ENCODE measurements at regions not wholly inside any gene's neighbourhood (a gene's known extent, or its start where the extent isn't known, plus 50 kb on each side); places are given as distances from the start of the nearest gene placed in this dataset.

DNA sequence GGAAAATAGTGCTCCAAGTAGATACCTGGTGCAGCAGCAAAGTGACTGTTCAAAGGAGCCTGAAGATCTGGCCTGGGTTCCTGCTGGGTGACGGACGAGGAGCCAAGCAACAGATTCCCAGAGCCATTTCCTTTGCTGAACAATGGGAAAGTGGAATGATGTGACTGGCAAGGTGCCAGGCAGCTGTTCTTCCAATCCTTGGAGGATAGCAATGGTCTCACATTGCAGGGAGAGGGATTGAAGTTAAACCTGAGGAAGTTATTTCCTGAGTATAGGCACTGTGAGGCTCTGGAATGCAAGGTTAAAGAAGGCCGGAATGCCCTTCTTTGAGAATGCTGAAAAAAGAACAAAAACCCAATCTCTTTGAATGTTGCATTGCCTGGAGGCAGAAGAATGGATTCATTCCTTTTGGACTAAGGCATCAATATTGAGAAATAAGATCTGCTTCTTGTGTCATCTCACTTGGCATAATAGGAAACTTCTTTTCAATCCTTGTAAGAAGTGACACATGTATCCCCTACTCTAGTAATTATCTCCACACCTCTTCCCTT, 223.8 kb downstream of the BLID start:
- TF ChIP-seq POLR2AphosphoS5 (IDR thresholded peaks at IDR 0.05; ENCODE audit: low read depth, low read length) (no peak), TAF1 (IDR thresholded peaks at IDR 0.05; ENCODE audit: borderline replicate concordance, insufficient read depth, low read length) (no peak)
- TF ChIP-seq, protein P1, sequence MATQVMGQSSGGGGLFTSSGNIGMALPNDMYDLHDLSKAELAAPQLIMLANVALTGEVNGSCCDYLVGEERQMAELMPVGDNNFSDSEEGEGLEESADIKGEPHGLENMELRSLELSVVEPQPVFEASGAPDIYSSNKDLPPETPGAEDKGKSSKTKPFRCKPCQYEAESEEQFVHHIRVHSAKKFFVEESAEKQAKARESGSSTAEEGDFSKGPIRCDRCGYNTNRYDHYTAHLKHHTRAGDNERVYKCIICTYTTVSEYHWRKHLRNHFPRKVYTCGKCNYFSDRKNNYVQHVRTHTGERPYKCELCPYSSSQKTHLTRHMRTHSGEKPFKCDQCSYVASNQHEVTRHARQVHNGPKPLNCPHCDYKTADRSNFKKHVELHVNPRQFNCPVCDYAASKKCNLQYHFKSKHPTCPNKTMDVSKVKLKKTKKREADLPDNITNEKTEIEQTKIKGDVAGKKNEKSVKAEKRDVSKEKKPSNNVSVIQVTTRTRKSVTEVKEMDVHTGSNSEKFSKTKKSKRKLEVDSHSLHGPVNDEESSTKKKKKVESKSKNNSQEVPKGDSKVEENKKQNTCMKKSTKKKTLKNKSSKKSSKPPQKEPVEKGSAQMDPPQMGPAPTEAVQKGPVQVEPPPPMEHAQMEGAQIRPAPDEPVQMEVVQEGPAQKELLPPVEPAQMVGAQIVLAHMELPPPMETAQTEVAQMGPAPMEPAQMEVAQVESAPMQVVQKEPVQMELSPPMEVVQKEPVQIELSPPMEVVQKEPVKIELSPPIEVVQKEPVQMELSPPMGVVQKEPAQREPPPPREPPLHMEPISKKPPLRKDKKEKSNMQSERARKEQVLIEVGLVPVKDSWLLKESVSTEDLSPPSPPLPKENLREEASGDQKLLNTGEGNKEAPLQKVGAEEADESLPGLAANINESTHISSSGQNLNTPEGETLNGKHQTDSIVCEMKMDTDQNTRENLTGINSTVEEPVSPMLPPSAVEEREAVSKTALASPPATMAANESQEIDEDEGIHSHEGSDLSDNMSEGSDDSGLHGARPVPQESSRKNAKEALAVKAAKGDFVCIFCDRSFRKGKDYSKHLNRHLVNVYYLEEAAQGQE (IDR thresholded peaks at IDR 0.05; ENCODE audit: insufficient read depth in 1 of 2, low read depth in 2 of 2, low read length in 2 of 2), result no peak
